Muscle layer of colon (tissue), 2 donors: ENCODE measurements at regions not wholly inside any gene's neighbourhood (a gene's known extent, or its start where the extent isn't known, plus 50 kb on each side); places are given as distances from the start of the nearest gene placed in this dataset.

Source experiments
- H3K27ac ChIP-seq: one replicate; pipeline ENCODE4 v1.7.0; 2013; ENCODE audit warnings: low read depth, mild to moderate bottlenecking, low read length, moderate library complexity
- H3K27me3 ChIP-seq, 2 donors: one replicate each; pipeline ENCODE4 v1.7.0; 2013; ENCODE audit warnings: low read length in 2 of 2, mild to moderate bottlenecking in 2 of 2; ENCODE audit not compliant: insufficient read depth in 2 of 2, control insufficient read depth in 1 of 2
- H3K36me3 ChIP-seq: one replicate; pipeline ENCODE4 v1.7.0; 2013; ENCODE audit warnings: mild to moderate bottlenecking, low read length; ENCODE audit not compliant: insufficient read depth
- H3K4me1 ChIP-seq: one replicate; pipeline ENCODE4 v1.7.0; 2013; ENCODE audit warnings: mild to moderate bottlenecking, low read length; ENCODE audit not compliant: insufficient read depth
- H3K4me3 ChIP-seq, 2 donors: one replicate each; pipeline ENCODE4 v1.7.0; 2013; ENCODE audit warnings: low read length in 2 of 2, low read depth in 1 of 2, mild to moderate bottlenecking in 1 of 2, moderate library complexity in 1 of 2
- H3K9ac ChIP-seq: one replicate; pipeline ENCODE4 v1.7.0; 2013; ENCODE audit warnings: low read length
- H3K9me3 ChIP-seq: one replicate; pipeline ENCODE4 v1.7.0; 2013; ENCODE audit warnings: mild to moderate bottlenecking, low read length
- donor health status: abdominal sarcoma.
- donor health status: Adenocarcinoma of cecum.

GRCh38 chr2:221676566-221677172 lies 104.6 kb upstream of the EPHA4 start:
- Histone ChIP-seq H3K9me3 (no peaks in the 10 kb centered on the region), H3K4me1 (no peaks in the 10 kb centered on the region), H3K9ac (no peak overlapping the region), H3K4me3 (no peak overlapping the region), H3K27ac (no peak overlapping the region), H3K27me3 (no peaks in the 10 kb centered on the region), H3K36me3 (no peaks in the 10 kb centered on the region)

- Histone ChIP-seq H3K4me3 (no peak overlapping the region), H3K9me3 (no peaks in the 10 kb centered on the region), H3K4me1 (no peaks in the 10 kb centered on the region), H3K36me3 (no peaks in the 10 kb centered on the region), H3K27me3 (no peaks in the 10 kb centered on the region), H3K27ac (no peak overlapping the region), H3K9ac (no peak overlapping the region)
Measured at GRCh38 chr2:221675201-221675908, 103.3 kb upstream of the EPHA4 start.

- no peak overlapping the region for H3K27ac ChIP-seq
- H3K9ac ChIP-seq: no peak overlapping the region
- H3K9me3 ChIP-seq: no peaks in the 10 kb centered on the region
- no peak overlapping the region for H3K4me3 ChIP-seq
- no peaks in the 10 kb centered on the region for H3K36me3 ChIP-seq
- H3K4me1 ChIP-seq: no peaks in the 10 kb centered on the region
- H3K27me3 ChIP-seq: no peaks in the 10 kb centered on the region
Measured at GRCh38 chr2:221674446-221674845, 102.3 kb upstream of the EPHA4 start.

GRCh38 chr2:221673248-221673647 lies 101.1 kb upstream of the EPHA4 start:
- Histone ChIP-seq H3K27ac (no peak overlapping the region), H3K4me1 (no peaks in the 10 kb centered on the region), H3K9ac (no peak overlapping the region), H3K36me3 (no peaks in the 10 kb centered on the region), H3K27me3 (no peaks in the 10 kb centered on the region), H3K4me3 (no peak overlapping the region), H3K9me3 (no peaks in the 10 kb centered on the region)

GRCh38 chr2:221671515-221671914 lies 99.4 kb upstream of the EPHA4 start:
- H3K27ac ChIP-seq: no peak overlapping the region
- no peaks in the 10 kb centered on the region for H3K27me3 ChIP-seq
- H3K4me1 ChIP-seq: no peaks in the 10 kb centered on the region
- no peaks in the 10 kb centered on the region for H3K36me3 ChIP-seq
- H3K4me3 ChIP-seq: no peak overlapping the region
- no peak overlapping the region for H3K9ac ChIP-seq
- no peaks in the 10 kb centered on the region for H3K9me3 ChIP-seq

GRCh38 chr2:221662689-221663391 lies 90.7 kb upstream of the EPHA4 start:
- H3K27me3 ChIP-seq: no peaks in the 10 kb centered on the region
- H3K36me3 ChIP-seq: no peaks in the 10 kb centered on the region
- H3K9me3 ChIP-seq: no peaks in the 10 kb centered on the region
- H3K4me3 ChIP-seq: no peak overlapping the region
- no peak overlapping the region for H3K9ac ChIP-seq
- no peak overlapping the region for H3K27ac ChIP-seq
- no peaks in the 10 kb centered on the region for H3K4me1 ChIP-seq

GRCh38 chr2:221657806-221658205 lies 85.7 kb upstream of the EPHA4 start:
- H3K4me3 ChIP-seq: no peak overlapping the region

GRCh38 chr2:221655300-221655699 lies 83.2 kb upstream of the EPHA4 start:
- Histone ChIP-seq H3K27ac (no peak overlapping the region), H3K9me3 (no peaks in the 10 kb centered on the region), H3K4me3 (no peak overlapping the region), H3K4me1 (no peaks in the 10 kb centered on the region), H3K9ac (no peak overlapping the region), H3K36me3 (no peaks in the 10 kb centered on the region), H3K27me3 (no peaks in the 10 kb centered on the region)

More at GRCh38 chr2:221657806-221658205, 85.7 kb upstream of the EPHA4 start:
- Histone ChIP-seq H3K27ac (no peak overlapping the region), H3K4me1 (no peaks in the 10 kb centered on the region), H3K27me3 (no peaks in the 10 kb centered on the region), H3K36me3 (no peaks in the 10 kb centered on the region), H3K9ac (no peak overlapping the region), H3K9me3 (no peaks in the 10 kb centered on the region)

- no peak overlapping the region for H3K9ac ChIP-seq
- H3K9me3 ChIP-seq: no peaks in the 10 kb centered on the region
- H3K36me3 ChIP-seq: no peaks in the 10 kb centered on the region
- no peak overlapping the region for H3K4me3 ChIP-seq
- H3K4me1 ChIP-seq: no peaks in the 10 kb centered on the region
- no peak overlapping the region for H3K27ac ChIP-seq
- H3K27me3 ChIP-seq: no peaks in the 10 kb centered on the region
Measured at GRCh38 chr2:221653182-221653581, 81.1 kb upstream of the EPHA4 start.

GRCh38 chr2:221649051-221649775 lies 77.1 kb upstream of the EPHA4 start:
- no peaks in the 10 kb centered on the region for H3K4me1 ChIP-seq
- no peak overlapping the region for H3K27ac ChIP-seq
- no peaks in the 10 kb centered on the region for H3K9me3 ChIP-seq
- no peaks in the 10 kb centered on the region for H3K36me3 ChIP-seq
- H3K9ac ChIP-seq: no peak overlapping the region
- no peak overlapping the region for H3K4me3 ChIP-seq
- no peaks in the 10 kb centered on the region for H3K27me3 ChIP-seq

GRCh38 chr2:221642447-221642846 lies 70.3 kb upstream of the EPHA4 start:
- Histone ChIP-seq H3K9me3 (no peaks in the 10 kb centered on the region), H3K27ac (no peak overlapping the region), H3K4me1 (no peaks in the 10 kb centered on the region), H3K36me3 (no peaks in the 10 kb centered on the region), H3K27me3 (no peaks in the 10 kb centered on the region), H3K9ac (no peak overlapping the region), H3K4me3 (no peak overlapping the region)
